ENCODE measurements at regions not wholly inside any gene's neighbourhood (a gene's known extent, or its start where the extent isn't known, plus 50 kb on each side); places are given as distances from the start of the nearest gene placed in this dataset.

- H3K27me3 Mint-ChIP-seq (ENCODE audit: unreplicated experiment) = no peaks in the 10 kb centered on the region
- no peaks in the 10 kb centered on the region for H3K36me3 Mint-ChIP-seq (ENCODE audit: insufficient read depth, unreplicated experiment)
- no peak for TF ChIP-seq CTCF (IDR thresholded peaks at IDR 0.05; ENCODE audit: unreplicated experiment)
- no peaks in the 10 kb centered on the region for H3K4me1 Mint-ChIP-seq (ENCODE audit: low read depth, unreplicated experiment)
- intact Hi-C loops (cut with micrococcal nuclease; ENCODE audit: unreplicated experiment) = no loop called here
- no peaks in the 10 kb centered on the region for H3K9me3 Mint-ChIP-seq (ENCODE audit: low read depth, unreplicated experiment)
- CTCF ChIA-PET = no interaction called here
- H3K4me3 Mint-ChIP-seq (ENCODE audit: low read depth, unreplicated experiment) = no peak overlapping the region
- BruUV-seq (replicated peaks) = no TSS peak
- DNase-seq = no peak
- no peak overlapping the region for H3K27ac Mint-ChIP-seq (ENCODE audit: unreplicated experiment)
These were observed 55.7 kb upstream of the ASAP2 start for GRCh38 chr2:9150906-9151305.

GRCh38 chr2:9150568-9150900, 56.1 kb upstream of the ASAP2 start:
- CTCF ChIA-PET = no interaction called here
- no peaks in the 10 kb centered on the region for H3K27me3 Mint-ChIP-seq (ENCODE audit: unreplicated experiment)
- intact Hi-C loops (cut with micrococcal nuclease; ENCODE audit: unreplicated experiment) = no loop called here
- DNase-seq = no peak
- TF ChIP-seq CTCF (IDR thresholded peaks at IDR 0.05; ENCODE audit: unreplicated experiment) = no peak
- no peak overlapping the region for H3K4me3 Mint-ChIP-seq (ENCODE audit: low read depth, unreplicated experiment)
- no TSS peak for BruUV-seq (replicated peaks)
- no peaks in the 10 kb centered on the region for H3K9me3 Mint-ChIP-seq (ENCODE audit: low read depth, unreplicated experiment)
- no peak overlapping the region for H3K27ac Mint-ChIP-seq (ENCODE audit: unreplicated experiment)
- H3K4me1 Mint-ChIP-seq (ENCODE audit: low read depth, unreplicated experiment) = no peaks in the 10 kb centered on the region
- H3K36me3 Mint-ChIP-seq (ENCODE audit: insufficient read depth, unreplicated experiment) = peaks cover 3% of the 10 kb centered on the region

- no peak for TF ChIP-seq CTCF (IDR thresholded peaks at IDR 0.05; ENCODE audit: unreplicated experiment)
- intact Hi-C loops (cut with micrococcal nuclease; ENCODE audit: unreplicated experiment) = no loop called here
- Mint-ChIP-seq H3K4me3 (ENCODE audit: low read depth, unreplicated experiment) (no peak overlapping the region), H3K27ac (ENCODE audit: unreplicated experiment) (no peak overlapping the region), H3K27me3 (ENCODE audit: unreplicated experiment) (no peaks in the 10 kb centered on the region), H3K9me3 (ENCODE audit: low read depth, unreplicated experiment) (no peaks in the 10 kb centered on the region), H3K4me1 (ENCODE audit: low read depth, unreplicated experiment) (peaks cover 5% of the 10 kb centered on the region), H3K36me3 (ENCODE audit: insufficient read depth, unreplicated experiment) (peaks cover 8% of the 10 kb centered on the region)
- BruUV-seq (replicated peaks) = no TSS peak
- no peak for DNase-seq
- CTCF ChIA-PET = no interaction called here
These were observed 56.7 kb upstream of the ASAP2 start for GRCh38 chr2:9149726-9150567.

GRCh38 chr2:9149388-9149660, 57.3 kb upstream of the ASAP2 start:
- BruUV-seq (replicated peaks) = no TSS peak
- Mint-ChIP-seq H3K27me3 (ENCODE audit: unreplicated experiment) (no peaks in the 10 kb centered on the region), H3K4me3 (ENCODE audit: low read depth, unreplicated experiment) (no peak overlapping the region), H3K4me1 (ENCODE audit: low read depth, unreplicated experiment) (peaks cover 11% of the 10 kb centered on the region), H3K27ac (ENCODE audit: unreplicated experiment) (no peak overlapping the region), H3K9me3 (ENCODE audit: low read depth, unreplicated experiment) (no peaks in the 10 kb centered on the region), H3K36me3 (ENCODE audit: insufficient read depth, unreplicated experiment) (peaks cover 8% of the 10 kb centered on the region)
- CTCF ChIA-PET = no interaction called here
- TF ChIP-seq CTCF (IDR thresholded peaks at IDR 0.05; ENCODE audit: unreplicated experiment) = no peak
- no peak for DNase-seq
- intact Hi-C loops (cut with micrococcal nuclease; ENCODE audit: unreplicated experiment) = no loop called here

Measured in Calu3 (cell line).